ENCODE measurements at regions not wholly inside any gene's neighbourhood (a gene's known extent, or its start where the extent isn't known, plus 50 kb on each side); places are given as distances from the start of the nearest gene placed in this dataset.
"Not testable (repeated sequence)": the region's sequence is repeated elsewhere in the genome, so short reads cannot be mapped to it uniquely, and the experiment has no call there.

GRCh38 chr13:46472384-46472783 is 80.6 kb upstream of the LRCH1 start:
- no peak overlapping the region for H3K23ac ChIP-seq (ENCODE audit: low read length)
- no peak overlapping the region for H3K4ac ChIP-seq (ENCODE audit: low read depth, low read length)
- no peaks in the 10 kb centered on the region for H3K36me3 ChIP-seq (ENCODE audit: control insufficient read depth in 1 of 2, insufficient read depth in 2 of 2, low read length in 2 of 2)
- H2AK5ac ChIP-seq (ENCODE audit: low read length), result no peak overlapping the region
- H3K4me3 ChIP-seq (ENCODE audit: low read depth, low read length), result no peak overlapping the region
- no peak overlapping the region for H3K9ac ChIP-seq (ENCODE audit: low read length)
- H3K79me1 ChIP-seq (ENCODE audit: low read length), result peaks cover 12% of the 10 kb centered on the region
- no peak overlapping the region for H4K12ac ChIP-seq (ENCODE audit: low read depth, low read length)
- no peaks in the 10 kb centered on the region for H3K27me3 ChIP-seq (ENCODE audit: insufficient read depth, low read length)
- H3K14ac ChIP-seq (ENCODE audit: low read length), result no peak overlapping the region
- no peak overlapping the region for H2AFZ ChIP-seq (ENCODE audit: insufficient read depth, low read length, poor library complexity)
- no peak overlapping the region for H2BK120ac ChIP-seq (ENCODE audit: insufficient read depth, low read length, poor library complexity)
- peak overlapping the region; percentile 61 for H3K27ac ChIP-seq (ENCODE audit: low read depth, low read length)
- no peaks in the 10 kb centered on the region for H3K9me3 ChIP-seq (ENCODE audit: insufficient read depth, low read depth, low read length)
- WGBS (ENCODE audit: extremely low coverage, insufficient coverage, insufficient read length), result no CpG with 5 or more reads among the region's 5 CpGs
- no peak for DNase-seq
- no peak overlapping the region for H4K91ac ChIP-seq (ENCODE audit: low read depth, low read length)
- no peak overlapping the region for H3K4me2 ChIP-seq (ENCODE audit: low read length)
- H3K18ac ChIP-seq (ENCODE audit: low read length), result no peak overlapping the region
- H4K8ac ChIP-seq (ENCODE audit: low read depth, low read length), result no peak overlapping the region
- peaks cover 11 to 17% of the 10 kb centered on the region in 2 experiments for H3K4me1 ChIP-seq (ENCODE audit: control insufficient read depth in 1 of 2, insufficient read depth in 2 of 2, low read length in 2 of 2)
- no peak overlapping the region for H2BK5ac ChIP-seq (ENCODE audit: low read depth, low read length, poor library complexity)
- no peaks in the 10 kb centered on the region for H3K79me2 ChIP-seq (ENCODE audit: control insufficient read depth, insufficient read depth, low read length, poor library complexity)
- no peak overlapping the region for H2BK12ac ChIP-seq (ENCODE audit: low read length)

DNA sequence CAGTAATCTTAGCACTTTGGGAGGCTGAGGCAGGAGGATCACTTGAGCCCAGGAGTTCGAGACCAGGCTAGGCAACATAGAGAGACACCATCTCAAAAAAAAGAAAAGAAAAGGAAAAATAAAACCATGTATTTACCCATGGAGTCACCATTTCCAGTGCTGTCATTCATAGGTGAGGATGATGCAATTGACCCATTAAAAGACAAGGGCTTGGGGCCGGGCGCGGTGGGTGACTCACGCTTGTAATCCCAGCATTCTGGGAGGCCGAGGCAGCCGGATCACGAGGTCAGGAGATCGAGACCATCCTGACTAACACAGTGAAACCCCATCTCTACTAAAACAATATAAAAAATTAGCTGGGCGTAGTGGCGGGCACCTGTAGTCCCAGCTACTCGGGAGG is 82.6 kb upstream of the RUBCNL start:
- H3K4me3 ChIP-seq (ENCODE audit: low read depth, low read length); H4K8ac ChIP-seq (ENCODE audit: low read depth, low read length); H4K12ac ChIP-seq (ENCODE audit: low read depth, low read length); DNase-seq; H3K14ac ChIP-seq (ENCODE audit: low read length); H3K23ac ChIP-seq (ENCODE audit: low read length); H3K4me2 ChIP-seq (ENCODE audit: low read length); H3K9ac ChIP-seq (ENCODE audit: low read length); H3K4ac ChIP-seq (ENCODE audit: low read depth, low read length); H3K27ac ChIP-seq (ENCODE audit: low read depth, low read length); H3K79me2 ChIP-seq (ENCODE audit: control insufficient read depth, insufficient read depth, low read length, poor library complexity); H3K18ac ChIP-seq (ENCODE audit: low read length); H3K27me3 ChIP-seq (ENCODE audit: insufficient read depth, low read length); H2AFZ ChIP-seq (ENCODE audit: insufficient read depth, low read length, poor library complexity); H3K36me3 ChIP-seq (ENCODE audit: control insufficient read depth in 1 of 2, insufficient read depth in 2 of 2, low read length in 2 of 2); H3K9me3 ChIP-seq (ENCODE audit: insufficient read depth, low read depth, low read length): not testable (repeated sequence)
- peaks cover 19 to 25% of the 10 kb centered on the region in 2 experiments for H3K4me1 ChIP-seq (ENCODE audit: control insufficient read depth in 1 of 2, insufficient read depth in 2 of 2, low read length in 2 of 2)
- peak overlapping the region; percentile 51 for H4K91ac ChIP-seq (ENCODE audit: low read depth, low read length)
- H2BK12ac ChIP-seq (ENCODE audit: low read length), result peak overlapping the region; percentile 84
- WGBS (ENCODE audit: extremely low coverage, insufficient coverage, insufficient read length), result no CpG with 5 or more reads among the region's 12 CpGs
- peak overlapping the region; percentile 72 for H2BK120ac ChIP-seq (ENCODE audit: insufficient read depth, low read length, poor library complexity)
- H3K79me1 ChIP-seq (ENCODE audit: low read length), result peaks cover 23% of the 10 kb centered on the region
- peak overlapping the region; percentile 3 for H2BK5ac ChIP-seq (ENCODE audit: low read depth, low read length, poor library complexity)
- peak overlapping the region; percentile 35 for H2AK5ac ChIP-seq (ENCODE audit: low read length)

GRCh38 chr13:46468570-46469463 is 81.8 kb upstream of the RUBCNL start:
- Histone ChIP-seq H3K27me3 (ENCODE audit: insufficient read depth, low read length) (no peaks in the 10 kb centered on the region), H3K27ac (ENCODE audit: low read depth, low read length) (peak overlapping the region; percentile 76), H3K4ac (ENCODE audit: low read depth, low read length) (no peak overlapping the region), H2BK12ac (ENCODE audit: low read length) (no peak overlapping the region), H3K36me3 (ENCODE audit: control insufficient read depth in 1 of 2, insufficient read depth in 2 of 2, low read length in 2 of 2) (no peaks in the 10 kb centered on the region), H2AK5ac (ENCODE audit: low read length) (no peak overlapping the region), H4K91ac (ENCODE audit: low read depth, low read length) (no peak overlapping the region), H3K18ac (ENCODE audit: low read length) (no peak overlapping the region), H3K4me2 (ENCODE audit: low read length) (no peak overlapping the region), H4K8ac (ENCODE audit: low read depth, low read length) (no peak overlapping the region), H3K79me2 (ENCODE audit: control insufficient read depth, insufficient read depth, low read length, poor library complexity) (no peaks in the 10 kb centered on the region), H3K4me3 (ENCODE audit: low read depth, low read length) (no peak overlapping the region), H3K9ac (ENCODE audit: low read length) (no peak overlapping the region), H3K79me1 (ENCODE audit: low read length) (peaks cover 19% of the 10 kb centered on the region), H4K12ac (ENCODE audit: low read depth, low read length) (no peak overlapping the region), H3K23ac (ENCODE audit: low read length) (no peak overlapping the region), H3K14ac (ENCODE audit: low read length) (no peak overlapping the region), H2BK120ac (ENCODE audit: insufficient read depth, low read length, poor library complexity) (no peak overlapping the region), H2AFZ (ENCODE audit: insufficient read depth, low read length, poor library complexity) (no peak overlapping the region), H3K4me1 (ENCODE audit: control insufficient read depth in 1 of 2, insufficient read depth in 2 of 2, low read length in 2 of 2) (peaks cover 20 to 24% of the 10 kb centered on the region in 2 experiments), H2BK5ac (ENCODE audit: low read depth, low read length, poor library complexity) (no peak overlapping the region), H3K9me3 (ENCODE audit: insufficient read depth, low read depth, low read length) (no peaks in the 10 kb centered on the region)
- no peak for DNase-seq
- no CpG with 5 or more reads among the region's 2 CpGs for WGBS (ENCODE audit: extremely low coverage, insufficient coverage, insufficient read length)

DNA sequence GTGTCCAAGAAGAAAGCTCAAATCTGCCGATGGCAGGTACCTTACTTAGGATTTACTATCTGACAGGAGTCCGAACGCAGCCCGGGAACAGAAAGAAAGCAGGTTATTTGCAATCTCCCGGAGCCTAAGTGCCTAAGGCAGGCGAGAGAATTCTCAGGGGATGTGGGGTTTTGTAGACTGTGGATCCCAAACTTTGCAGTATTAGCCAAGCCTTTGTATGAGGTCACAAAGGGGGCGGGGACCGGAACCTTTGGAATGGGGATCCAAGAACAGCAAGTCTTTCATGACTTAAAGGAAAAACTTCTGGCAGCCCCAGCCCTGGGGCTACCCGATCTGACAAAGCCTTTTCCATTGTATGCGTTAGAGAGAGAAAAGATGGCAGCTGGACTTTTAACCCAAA is 80.6 kb upstream of the RUBCNL start:
- Histone ChIP-seq H3K4me1 (ENCODE audit: control insufficient read depth in 1 of 2, insufficient read depth in 2 of 2, low read length in 2 of 2) (peaks cover 13 to 20% of the 10 kb centered on the region in 2 experiments), H2BK5ac (ENCODE audit: low read depth, low read length, poor library complexity) (peak overlapping the region; percentile 87), H3K27ac (ENCODE audit: low read depth, low read length) (peak overlapping the region; percentile 90), H4K91ac (ENCODE audit: low read depth, low read length) (peak overlapping the region; percentile 96), H3K79me1 (ENCODE audit: low read length) (peaks cover 16% of the 10 kb centered on the region), H4K12ac (ENCODE audit: low read depth, low read length) (peak overlapping the region; percentile 16), H4K8ac (ENCODE audit: low read depth, low read length) (peak overlapping the region; percentile 80), H2BK120ac (ENCODE audit: insufficient read depth, low read length, poor library complexity) (peak overlapping the region; percentile 80), H2BK12ac (ENCODE audit: low read length) (peak overlapping the region; percentile 83)
- not testable (repeated sequence) for H3K23ac ChIP-seq (ENCODE audit: low read length); H2AK5ac ChIP-seq (ENCODE audit: low read length); H3K18ac ChIP-seq (ENCODE audit: low read length); H3K27me3 ChIP-seq (ENCODE audit: insufficient read depth, low read length); H3K9ac ChIP-seq (ENCODE audit: low read length); H2AFZ ChIP-seq (ENCODE audit: insufficient read depth, low read length, poor library complexity); H3K36me3 ChIP-seq (ENCODE audit: control insufficient read depth in 1 of 2, insufficient read depth in 2 of 2, low read length in 2 of 2); H3K4me3 ChIP-seq (ENCODE audit: low read depth, low read length); H3K4ac ChIP-seq (ENCODE audit: low read depth, low read length); H3K79me2 ChIP-seq (ENCODE audit: control insufficient read depth, insufficient read depth, low read length, poor library complexity); H3K9me3 ChIP-seq (ENCODE audit: insufficient read depth, low read depth, low read length); H3K14ac ChIP-seq (ENCODE audit: low read length); H3K4me2 ChIP-seq (ENCODE audit: low read length)
- WGBS (ENCODE audit: extremely low coverage, insufficient coverage, insufficient read length), result no CpG with 5 or more reads among the region's 10 CpGs
- DNase-seq, result peak in 1 of 2 donors; percentile 11

Measured in trophoblast cell (in vitro differentiated cells and primary cell).